Ascending aorta (tissue), 2 donors: ENCODE measurements at regions not wholly inside any gene's neighbourhood (a gene's known extent, or its start where the extent isn't known, plus 50 kb on each side); places are given as distances from the start of the nearest gene placed in this dataset.

ENCODE experiments used
- DNase-seq, 2 donors: peaks; one replicate each; pipeline ENCODE4 v3.0.0-alpha.2; 2019; ENCODE audit warnings: low spot score in 2 of 2
- H3K27ac ChIP-seq, 2 donors: fragments of 200-600 bp; sonication (generic); one replicate each; pipeline ENCODE4 v1.5.1; 2016 to 2017; ENCODE audit warnings: mild to moderate bottlenecking in 1 of 2
- H3K27me3 ChIP-seq: fragments of 200-600 bp; sonication (generic); one replicate; pipeline ENCODE4 v1.5.1; 2017
- H3K36me3 ChIP-seq, 2 donors: fragments of 200-600 bp; sonication (generic); one replicate each; pipeline ENCODE4 v1.5.1; 2016
- H3K4me1 ChIP-seq, 2 donors: fragments of 200-600 bp; sonication (generic); one replicate each; pipeline ENCODE4 v1.5.1; 2016 to 2017; ENCODE audit warnings: mild to moderate bottlenecking in 1 of 2
- H3K4me3 ChIP-seq, 2 donors: fragments of 200-600 bp; sonication (generic); one replicate each; pipeline ENCODE4 v1.5.1; 2016 to 2017; ENCODE audit warnings: mild to moderate bottlenecking in 1 of 2
- H3K9me3 ChIP-seq, 2 donors: fragments of 200-600 bp; sonication (generic); one replicate each; pipeline ENCODE4 v1.5.1; 2016
- intact Hi-C: fragments of 100-400 bp; cut with DNase I; formaldehyde crosslinking; loops from one replicate; pipeline ENCODE4 v1.15.1; 2023
- TF ChIP-seq, protein P1 (sequence below), 3 experiments: fragments of 200-600 bp in 2 of 3; fragments of 450-650 bp in 1 of 3; sonication (generic) in 2 of 3; IDR thresholded peaks; one replicate each; pipeline ENCODE4 v1.5.1; 2016 to 2019; ENCODE audit warnings: antibody characterized with exemption in 3 of 3, mild to moderate bottlenecking in 1 of 3, moderate library complexity in 1 of 3

GRCh38 chr13:34617473-34618083 is 324.5 kb upstream of the NBEA start:
- H3K4me1 ChIP-seq, result no peaks in the 10 kb centered on the region
- H3K9me3 ChIP-seq, result no peaks in the 10 kb centered on the region
- no peak for DNase-seq
- no peaks in the 10 kb centered on the region for H3K36me3 ChIP-seq
- TF ChIP-seq, protein P1, sequence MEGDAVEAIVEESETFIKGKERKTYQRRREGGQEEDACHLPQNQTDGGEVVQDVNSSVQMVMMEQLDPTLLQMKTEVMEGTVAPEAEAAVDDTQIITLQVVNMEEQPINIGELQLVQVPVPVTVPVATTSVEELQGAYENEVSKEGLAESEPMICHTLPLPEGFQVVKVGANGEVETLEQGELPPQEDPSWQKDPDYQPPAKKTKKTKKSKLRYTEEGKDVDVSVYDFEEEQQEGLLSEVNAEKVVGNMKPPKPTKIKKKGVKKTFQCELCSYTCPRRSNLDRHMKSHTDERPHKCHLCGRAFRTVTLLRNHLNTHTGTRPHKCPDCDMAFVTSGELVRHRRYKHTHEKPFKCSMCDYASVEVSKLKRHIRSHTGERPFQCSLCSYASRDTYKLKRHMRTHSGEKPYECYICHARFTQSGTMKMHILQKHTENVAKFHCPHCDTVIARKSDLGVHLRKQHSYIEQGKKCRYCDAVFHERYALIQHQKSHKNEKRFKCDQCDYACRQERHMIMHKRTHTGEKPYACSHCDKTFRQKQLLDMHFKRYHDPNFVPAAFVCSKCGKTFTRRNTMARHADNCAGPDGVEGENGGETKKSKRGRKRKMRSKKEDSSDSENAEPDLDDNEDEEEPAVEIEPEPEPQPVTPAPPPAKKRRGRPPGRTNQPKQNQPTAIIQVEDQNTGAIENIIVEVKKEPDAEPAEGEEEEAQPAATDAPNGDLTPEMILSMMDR (IDR thresholded peaks at IDR 0.05), result no peak
- H3K27ac ChIP-seq, result no peak overlapping the region
- no peaks in the 10 kb centered on the region for H3K27me3 ChIP-seq
- H3K4me3 ChIP-seq, result no peak overlapping the region
- intact Hi-C loops, result no loop called here

- no peak for DNase-seq
- intact Hi-C loops, result no loop called here
- TF ChIP-seq, protein P1 (IDR thresholded peaks at IDR 0.05), result no peak
- no peaks in the 10 kb centered on the region for H3K9me3 ChIP-seq
- no peaks in the 10 kb centered on the region for H3K4me1 ChIP-seq
- H3K4me3 ChIP-seq, result no peak overlapping the region
- no peaks in the 10 kb centered on the region for H3K27me3 ChIP-seq
- no peaks in the 10 kb centered on the region for H3K36me3 ChIP-seq
- H3K27ac ChIP-seq, result no peak overlapping the region
Measured at GRCh38 chr13:34618654-34619053, 323.4 kb upstream of the NBEA start.

GRCh38 chr13:34619326-34619725 is 322.7 kb upstream of the NBEA start:
- Histone ChIP-seq H3K27me3 (no peaks in the 10 kb centered on the region), H3K4me1 (no peaks in the 10 kb centered on the region), H3K4me3 (no peak overlapping the region), H3K9me3 (no peaks in the 10 kb centered on the region), H3K36me3 (no peaks in the 10 kb centered on the region), H3K27ac (no peak overlapping the region)
- TF ChIP-seq, protein P1 (IDR thresholded peaks at IDR 0.05), result no peak
- no peak for DNase-seq
- intact Hi-C loops, result no loop called here

DNA sequence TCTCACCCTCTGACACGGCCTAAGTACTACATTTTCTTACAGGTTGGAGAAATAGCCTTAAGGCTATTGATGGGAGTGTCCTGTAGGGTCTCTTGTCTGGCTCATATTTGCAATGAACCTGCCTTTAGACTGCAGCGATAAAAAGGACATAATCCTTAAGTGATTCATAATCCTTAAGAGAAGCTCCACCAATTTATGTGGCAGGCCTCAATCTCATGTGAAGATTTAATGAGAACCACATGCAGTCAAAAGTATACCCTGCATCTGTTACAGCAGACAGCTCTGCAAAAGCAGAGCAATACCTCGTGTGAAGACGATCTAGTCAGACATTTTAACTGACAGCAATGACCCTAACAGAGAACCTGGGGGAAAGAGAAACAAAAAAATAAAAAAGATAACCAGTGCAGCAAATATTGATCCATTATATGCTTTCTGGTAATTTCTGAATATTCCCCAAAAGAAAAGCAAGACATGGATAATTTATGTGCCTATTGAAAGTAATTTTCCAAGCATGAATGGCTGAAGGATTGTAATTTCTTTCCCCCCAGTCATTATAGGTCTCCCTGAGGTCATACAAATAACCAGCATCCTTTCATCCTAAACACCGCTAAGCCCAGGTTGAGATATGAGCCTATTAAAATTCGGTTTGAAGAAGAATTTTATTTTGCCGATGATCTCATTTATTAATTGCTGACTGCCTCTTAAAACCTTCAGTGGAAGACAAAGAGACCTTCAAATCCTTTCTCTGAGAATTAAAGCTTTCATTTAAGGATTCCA is 321.8 kb upstream of the NBEA start:
- no peak overlapping the region for H3K27ac ChIP-seq
- no peaks in the 10 kb centered on the region for H3K27me3 ChIP-seq
- no peak for DNase-seq
- intact Hi-C loops, result no loop called here
- H3K9me3 ChIP-seq, result no peaks in the 10 kb centered on the region
- no peak overlapping the region for H3K4me3 ChIP-seq
- TF ChIP-seq, protein P1 (IDR thresholded peaks at IDR 0.05), result no peak
- H3K4me1 ChIP-seq, result no peaks in the 10 kb centered on the region
- H3K36me3 ChIP-seq, result no peaks in the 10 kb centered on the region

GRCh38 chr13:34620862-34621261 is 321.2 kb upstream of the NBEA start:
- no peak overlapping the region for H3K4me3 ChIP-seq
- H3K27me3 ChIP-seq, result no peaks in the 10 kb centered on the region
- H3K27ac ChIP-seq, result no peak overlapping the region
- no peak for DNase-seq
- no peaks in the 10 kb centered on the region for H3K36me3 ChIP-seq
- TF ChIP-seq, protein P1 (IDR thresholded peaks at IDR 0.05), result no peak
- no peaks in the 10 kb centered on the region for H3K4me1 ChIP-seq
- H3K9me3 ChIP-seq, result no peaks in the 10 kb centered on the region
- intact Hi-C loops, result no loop called here
